Endodermal cell (in vitro differentiated cells): ENCODE measurements at regions not wholly inside any gene's neighbourhood (a gene's known extent, or its start where the extent isn't known, plus 50 kb on each side); places are given as distances from the start of the nearest gene placed in this dataset.

Source experiments
- DNase-seq: peaks from one replicate; pipeline ENCODE4 v3.0.0-alpha.2; 2017
- H3K27ac ChIP-seq: 2 replicates; pipeline ENCODE4 v1.5.1; 2013; ENCODE audit warnings: mild to moderate bottlenecking, low read depth, low read length, moderate library complexity
- H3K27me3 ChIP-seq: 2 replicates; pipeline ENCODE4 v1.6.1; 2013; ENCODE audit warnings: mild to moderate bottlenecking, low read length, moderate library complexity; ENCODE audit not compliant: insufficient read depth, control insufficient read depth, poor library complexity, severe bottlenecking
- H3K36me3 ChIP-seq: 2 replicates; pipeline ENCODE4 v1.7.0; 2013; ENCODE audit warnings: mild to moderate bottlenecking, low read length, moderate library complexity; ENCODE audit not compliant: control insufficient read depth, insufficient read depth
- H3K4me1 ChIP-seq: one replicate; pipeline ENCODE4 v1.7.0; 2013; ENCODE audit warnings: low read length; ENCODE audit not compliant: control insufficient read depth, insufficient read depth
- H3K4me3 ChIP-seq: 2 replicates; pipeline ENCODE4 v1.5.1; 2013; ENCODE audit warnings: mild to moderate bottlenecking, low read length, moderate library complexity
- H3K9ac ChIP-seq: 2 replicates; pipeline ENCODE4 v1.6.1; 2013; ENCODE audit warnings: mild to moderate bottlenecking, low read length, moderate library complexity; ENCODE audit not compliant: poor library complexity, severe bottlenecking; ENCODE audit errors: extremely low read depth
- H3K9me3 ChIP-seq: 2 replicates; pipeline ENCODE4 v1.6.1; 2013; ENCODE audit warnings: mild to moderate bottlenecking, low read length, moderate library complexity; ENCODE audit not compliant: control insufficient read depth
- H3K27ac Mint-ChIP-seq: 2 replicates; pipeline ENCODE4 v1.8.0; 2020; ENCODE audit warnings: mixed read lengths
- H3K27me3 Mint-ChIP-seq: 2 replicates; pipeline ENCODE4 v1.8.0; 2021; ENCODE audit warnings: mild to moderate bottlenecking, mixed read lengths; ENCODE audit not compliant: insufficient read depth
- H3K36me3 Mint-ChIP-seq: 2 replicates; pipeline ENCODE4 v1.8.0; 2020; ENCODE audit warnings: low read depth, mixed read lengths
- H3K4me1 Mint-ChIP-seq: 2 replicates; pipeline ENCODE4 v1.8.0; 2020; ENCODE audit warnings: mixed read lengths
- H3K4me3 Mint-ChIP-seq: 2 replicates; pipeline ENCODE4 v1.8.0; 2020; ENCODE audit warnings: mild to moderate bottlenecking, moderate library complexity, mixed read lengths
- H3K9me3 Mint-ChIP-seq: 2 replicates; pipeline ENCODE4 v1.8.0; 2020; ENCODE audit warnings: mild to moderate bottlenecking, mixed read lengths
- WGBS, 2 experiments: methylation state at CpG; one replicate each; pipeline versions ENCODE4 v1.1.5 to v1.1.7; 2013; ENCODE audit warnings: missing lambda C conversion rate in 2 of 2, mixed read lengths in 1 of 2; ENCODE audit not compliant: insufficient coverage in 1 of 2, insufficient read length in 1 of 2; 5-methylcytosine and 5-hydroxymethylcytosine counted together
- TF ChIP-seq, protein P1 (sequence below): fragments of 200-600 bp; sonication (generic); conservative IDR thresholded peaks from 2 replicates; pipeline ENCODE4 v1.5.0; 2021; ENCODE audit warnings: antibody characterized with exemption, mild to moderate bottlenecking

DNA sequence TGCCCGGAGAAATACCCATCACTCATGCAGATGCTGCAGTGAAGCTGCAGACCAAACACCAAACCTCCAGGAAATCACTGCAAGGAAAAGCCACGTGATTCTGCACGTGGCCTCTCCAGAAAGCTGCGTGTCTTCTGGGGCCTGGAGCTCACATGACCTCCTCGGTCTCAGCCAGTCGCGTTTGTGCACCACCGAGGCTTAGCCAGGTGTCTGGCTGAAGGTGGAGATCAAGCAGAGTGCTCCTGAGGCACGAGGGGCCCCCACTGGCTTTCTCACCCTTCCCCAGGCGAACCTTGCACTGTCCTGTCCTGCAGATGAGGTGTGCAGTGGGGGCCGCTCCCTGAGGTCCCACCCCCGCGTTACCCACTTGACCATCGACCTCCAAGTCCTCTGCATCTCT, 257.3 kb downstream of the RBFOX3 start:
- Histone ChIP-seq H3K27me3 (no peaks in the 10 kb centered on the region), H3K36me3 (no peaks in the 10 kb centered on the region), H3K27ac (no peak overlapping the region), H3K4me3 (no peak overlapping the region), H3K4me1 (no peaks in the 10 kb centered on the region), H3K9ac (no peak overlapping the region), H3K9me3 (no peaks in the 10 kb centered on the region)
- no peak overlapping the region for H3K4me3 Mint-ChIP-seq
- no peaks in the 10 kb centered on the region for H3K36me3 Mint-ChIP-seq
- no peak overlapping the region for H3K27ac Mint-ChIP-seq
- TF ChIP-seq, protein P1, sequence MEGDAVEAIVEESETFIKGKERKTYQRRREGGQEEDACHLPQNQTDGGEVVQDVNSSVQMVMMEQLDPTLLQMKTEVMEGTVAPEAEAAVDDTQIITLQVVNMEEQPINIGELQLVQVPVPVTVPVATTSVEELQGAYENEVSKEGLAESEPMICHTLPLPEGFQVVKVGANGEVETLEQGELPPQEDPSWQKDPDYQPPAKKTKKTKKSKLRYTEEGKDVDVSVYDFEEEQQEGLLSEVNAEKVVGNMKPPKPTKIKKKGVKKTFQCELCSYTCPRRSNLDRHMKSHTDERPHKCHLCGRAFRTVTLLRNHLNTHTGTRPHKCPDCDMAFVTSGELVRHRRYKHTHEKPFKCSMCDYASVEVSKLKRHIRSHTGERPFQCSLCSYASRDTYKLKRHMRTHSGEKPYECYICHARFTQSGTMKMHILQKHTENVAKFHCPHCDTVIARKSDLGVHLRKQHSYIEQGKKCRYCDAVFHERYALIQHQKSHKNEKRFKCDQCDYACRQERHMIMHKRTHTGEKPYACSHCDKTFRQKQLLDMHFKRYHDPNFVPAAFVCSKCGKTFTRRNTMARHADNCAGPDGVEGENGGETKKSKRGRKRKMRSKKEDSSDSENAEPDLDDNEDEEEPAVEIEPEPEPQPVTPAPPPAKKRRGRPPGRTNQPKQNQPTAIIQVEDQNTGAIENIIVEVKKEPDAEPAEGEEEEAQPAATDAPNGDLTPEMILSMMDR = no peak
- 81 to 87% methylated on average over 10 to 14 of the region's 14 CpGs for WGBS, 2 experiments
- H3K4me1 Mint-ChIP-seq = no peaks in the 10 kb centered on the region
- H3K27me3 Mint-ChIP-seq = peaks cover 2% of the 10 kb centered on the region
- no peaks in the 10 kb centered on the region for H3K9me3 Mint-ChIP-seq
- no peak for DNase-seq

DNA sequence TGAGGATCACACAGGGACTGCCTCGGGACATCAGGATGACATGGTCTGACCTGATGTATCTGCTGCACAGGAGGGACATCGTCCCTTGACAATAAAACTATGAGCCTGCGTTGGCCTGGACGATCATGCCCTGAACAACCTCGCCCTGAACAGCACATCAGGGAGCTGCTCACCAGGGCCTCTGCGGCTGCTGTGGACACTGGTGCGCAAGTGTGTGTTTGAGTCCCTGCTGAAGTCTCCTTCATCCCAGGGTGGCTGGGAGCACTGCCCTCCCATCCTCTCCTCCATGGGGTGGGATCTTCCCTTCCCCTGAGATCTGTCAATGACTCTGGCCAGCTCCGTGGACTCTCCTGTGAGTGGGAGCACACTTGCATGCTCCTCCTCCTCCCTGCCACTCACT, 257.8 kb downstream of the RBFOX3 start:
- DNase-seq = no peak
- H3K27me3 ChIP-seq = no peaks in the 10 kb centered on the region
- no peak overlapping the region for H3K4me3 ChIP-seq
- Mint-ChIP-seq H3K27ac (no peak overlapping the region), H3K9me3 (no peaks in the 10 kb centered on the region), H3K36me3 (no peaks in the 10 kb centered on the region), H3K4me1 (no peaks in the 10 kb centered on the region), H3K27me3 (peaks cover 2% of the 10 kb centered on the region), H3K4me3 (no peak overlapping the region)
- no peaks in the 10 kb centered on the region for H3K4me1 ChIP-seq
- TF ChIP-seq, protein P1 = no peak
- H3K36me3 ChIP-seq = no peaks in the 10 kb centered on the region
- H3K9ac ChIP-seq = no peak overlapping the region
- no peaks in the 10 kb centered on the region for H3K9me3 ChIP-seq
- H3K27ac ChIP-seq = no peak overlapping the region
- 82% methylated on average over 8 of the region's 8 CpGs for WGBS, 2 experiments

DNA sequence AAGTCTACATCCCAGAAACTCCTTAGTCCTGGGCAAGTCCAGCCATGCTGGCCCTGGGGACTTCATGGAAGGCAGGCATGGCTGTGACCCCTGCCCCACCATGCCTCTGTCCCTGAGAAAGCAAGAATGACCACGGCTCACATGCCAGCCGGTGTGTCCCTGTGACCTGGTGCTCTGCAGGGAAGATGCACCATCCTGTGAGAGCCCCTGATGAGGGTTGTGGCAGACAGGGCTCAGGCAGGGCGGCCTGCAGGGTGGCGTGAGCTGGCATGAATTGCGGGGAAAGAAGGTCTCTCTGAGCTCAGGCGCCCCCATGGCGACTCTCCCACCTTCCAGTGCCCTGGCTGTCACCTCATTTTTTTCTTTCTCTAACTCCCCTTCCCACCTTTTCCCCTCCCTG, 260.3 kb downstream of the RBFOX3 start:
- Histone ChIP-seq H3K36me3 (no peaks in the 10 kb centered on the region), H3K4me3 (no peak overlapping the region), H3K9me3 (no peaks in the 10 kb centered on the region), H3K4me1 (no peaks in the 10 kb centered on the region), H3K27me3 (no peaks in the 10 kb centered on the region), H3K9ac (no peak overlapping the region), H3K27ac (no peak overlapping the region)
- no peak overlapping the region for H3K27ac Mint-ChIP-seq
- TF ChIP-seq, protein P1 = no peak
- no peak for DNase-seq
- no peaks in the 10 kb centered on the region for H3K36me3 Mint-ChIP-seq
- peaks cover 2% of the 10 kb centered on the region for H3K27me3 Mint-ChIP-seq
- no peak overlapping the region for H3K4me3 Mint-ChIP-seq
- H3K9me3 Mint-ChIP-seq = peaks cover 4% of the 10 kb centered on the region
- 80 to 89% methylated on average over 2 to 7 of the region's 7 CpGs for WGBS, 2 experiments
- no peaks in the 10 kb centered on the region for H3K4me1 Mint-ChIP-seq
